ENCODE measurements at regions not wholly inside any gene's neighbourhood (a gene's known extent, or its start where the extent isn't known, plus 50 kb on each side); places are given as distances from the start of the nearest gene placed in this dataset.

DNA sequence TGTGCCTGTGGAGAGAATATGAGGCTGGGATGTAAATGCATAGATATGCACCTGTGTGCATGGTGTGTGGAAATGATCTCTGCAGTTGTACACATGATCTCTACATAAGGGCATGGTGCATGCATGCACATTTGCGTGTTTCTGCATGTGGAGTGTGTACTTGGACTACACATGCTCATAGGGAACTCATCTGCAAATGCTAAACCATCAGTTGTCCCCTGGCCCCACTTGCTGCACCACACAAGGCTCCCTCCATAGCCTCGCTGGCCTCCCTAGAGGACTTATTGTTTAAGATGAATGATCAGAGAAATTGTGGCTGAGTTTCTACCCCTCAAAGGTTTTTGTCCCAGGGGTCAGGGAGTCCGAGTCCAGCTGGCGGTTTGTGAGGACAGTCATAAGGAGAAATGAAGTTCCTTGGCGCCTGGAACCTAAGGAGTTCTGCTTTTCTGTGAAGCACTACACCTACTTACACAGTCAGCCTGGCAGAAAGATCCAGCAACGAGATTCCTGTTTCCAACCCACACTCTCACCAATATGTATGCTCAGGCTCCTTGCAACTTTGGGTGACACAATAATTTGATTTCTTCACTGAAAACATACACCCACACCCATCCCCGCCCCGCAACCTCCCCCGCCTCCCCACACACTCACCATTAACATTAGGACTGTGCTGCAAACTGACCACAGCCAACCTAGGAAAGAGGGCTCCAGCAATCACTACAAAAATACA lies 79.9 kb upstream of the CPEB4 start:
- peak; percentile 86 for DNase-seq

- no peak for DNase-seq
Measured at GRCh38 chr5:173809014-173809413, 79.1 kb upstream of the CPEB4 start.

DNA sequence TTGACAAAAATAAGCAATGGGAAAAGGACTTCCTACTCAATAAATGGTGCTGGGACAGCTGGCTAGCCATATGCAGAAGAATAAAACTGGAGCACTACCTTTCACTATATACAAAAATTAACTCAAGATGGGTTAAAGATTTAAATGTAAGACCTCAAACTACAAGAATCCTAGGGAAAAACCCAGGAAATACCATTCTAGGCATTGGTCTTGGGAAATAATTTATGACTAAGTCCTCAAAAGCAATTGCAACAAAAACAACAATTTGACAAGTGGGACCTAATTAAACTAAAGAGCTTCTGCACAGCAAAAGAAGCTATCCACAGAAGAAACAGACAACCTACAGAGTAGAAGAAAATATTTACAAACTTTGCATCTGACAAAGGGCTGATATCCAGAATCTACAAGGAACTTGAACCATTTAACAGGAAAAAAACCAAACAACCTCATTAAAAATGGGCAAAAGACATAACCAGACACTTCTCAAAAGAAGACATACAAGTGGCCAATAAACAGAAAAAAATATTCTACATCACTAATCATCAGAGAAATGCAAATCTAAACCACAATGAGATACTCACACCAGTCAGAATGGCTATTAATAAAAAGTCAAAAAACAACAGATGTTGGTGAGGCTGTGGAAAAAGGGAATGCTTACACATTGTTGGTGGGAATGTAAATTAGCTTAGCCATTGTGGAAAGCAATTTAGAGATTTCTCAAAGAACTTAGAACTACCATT lies 75.2 kb upstream of the CPEB4 start:
- DNase-seq = peak; percentile 82

DNA sequence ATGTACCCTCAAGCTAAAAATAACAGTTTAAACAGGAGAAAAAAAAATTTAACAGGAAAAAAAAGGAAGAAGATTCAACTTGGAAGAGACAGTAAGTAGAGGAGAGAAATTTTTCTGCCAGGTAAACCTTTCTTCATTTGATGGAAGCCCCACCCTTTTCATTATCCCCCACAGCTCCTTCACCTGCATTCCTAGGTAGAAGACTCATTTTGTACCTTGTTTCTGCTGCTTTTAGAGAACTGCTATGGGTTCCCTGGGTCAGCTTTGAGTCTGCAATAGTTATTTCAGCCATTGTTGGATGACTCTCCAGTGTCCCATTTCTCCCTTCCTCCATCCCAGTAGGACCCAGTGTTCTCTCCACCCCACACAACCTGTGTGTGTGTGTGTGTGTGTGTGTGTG lies 74.1 kb upstream of the CPEB4 start:
- no peak for DNase-seq

DNA sequence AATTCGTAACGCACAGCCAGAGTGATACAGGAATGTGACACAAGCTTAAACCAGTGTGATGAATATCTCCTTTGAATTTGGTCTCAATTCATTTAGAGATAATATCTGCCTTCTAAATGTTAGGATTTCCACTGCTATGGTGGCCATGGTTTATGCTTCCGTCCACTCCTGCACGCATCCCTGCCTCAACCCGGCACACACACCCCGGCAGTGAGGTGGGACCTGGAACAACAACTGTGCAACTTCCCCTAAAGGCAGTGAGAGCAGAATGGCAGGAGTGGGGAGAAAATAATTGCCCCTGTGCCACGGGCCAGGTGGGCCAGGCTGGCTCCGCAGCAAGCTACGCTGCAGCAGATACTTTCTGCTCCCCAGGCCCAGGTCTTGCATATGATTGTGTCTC lies 72.6 kb upstream of the CPEB4 start:
- no peak for DNase-seq

- DNase-seq = no peak
Measured at GRCh38 chr5:173816728-173817127, 71.4 kb upstream of the CPEB4 start.

DNA sequence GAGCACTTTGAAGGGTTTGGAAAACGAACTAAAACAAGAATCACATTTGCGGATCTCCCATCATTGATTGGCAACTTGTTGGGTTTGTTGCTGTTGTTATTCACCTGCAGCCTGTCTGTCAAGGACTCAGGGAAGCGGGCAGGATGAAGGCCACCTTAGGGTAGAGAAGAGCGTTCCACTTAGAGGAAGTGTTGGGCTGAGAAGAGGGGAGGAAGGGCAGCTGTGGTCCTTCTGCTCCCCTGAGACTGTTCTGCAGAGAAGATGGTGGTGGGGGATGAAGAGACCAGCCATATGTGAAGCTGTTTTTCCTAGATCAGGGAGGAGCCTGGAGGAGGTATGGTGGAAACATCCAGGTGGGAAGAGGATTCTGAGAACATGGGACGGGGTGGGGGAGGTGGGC lies 70.6 kb upstream of the CPEB4 start:
- no peak for DNase-seq

GRCh38 chr5:173819521-173819920 lies 68.6 kb upstream of the CPEB4 start:
- DNase-seq = peak; percentile 40

GRCh38 chr5:173823274-173823644 lies 64.9 kb upstream of the CPEB4 start:
- no peak for DNase-seq

- DNase-seq = no peak
Measured at GRCh38 chr5:173823721-173824567, 64.2 kb upstream of the CPEB4 start.

- DNase-seq = no peak
Measured at GRCh38 chr5:173825215-173825865, 62.8 kb upstream of the CPEB4 start.

- no peak for DNase-seq
Measured at GRCh38 chr5:173826086-173826427, 62.1 kb upstream of the CPEB4 start.

- no peak for DNase-seq
Measured at GRCh38 chr5:173826428-173827350, 61.5 kb upstream of the CPEB4 start.

GRCh38 chr5:173828952-173829351 lies 59.2 kb upstream of the CPEB4 start:
- DNase-seq = no peak

- DNase-seq = peak; percentile 63
Measured at GRCh38 chr5:173829826-173830225, 58.3 kb upstream of the CPEB4 start.

DNA sequence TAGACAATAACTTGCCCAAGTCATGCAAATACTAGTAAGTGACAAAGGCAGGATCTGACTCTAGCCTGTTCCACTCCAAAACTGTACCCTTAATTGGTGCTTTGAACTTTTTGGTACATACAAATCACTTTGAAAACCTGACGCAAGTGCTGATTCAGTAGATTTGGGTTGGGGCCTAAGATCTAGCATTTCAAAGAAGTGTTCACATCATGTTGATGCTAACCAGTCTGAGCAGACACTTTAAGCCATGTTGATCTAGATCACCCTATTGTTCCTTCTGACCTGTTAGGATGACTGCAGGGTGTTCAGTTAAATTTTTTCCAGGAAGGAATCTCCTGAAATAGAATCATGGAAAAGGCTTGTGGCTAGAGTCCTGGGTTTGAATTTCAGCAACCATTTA lies 57.7 kb upstream of the CPEB4 start:
- DNase-seq = no peak

DNA sequence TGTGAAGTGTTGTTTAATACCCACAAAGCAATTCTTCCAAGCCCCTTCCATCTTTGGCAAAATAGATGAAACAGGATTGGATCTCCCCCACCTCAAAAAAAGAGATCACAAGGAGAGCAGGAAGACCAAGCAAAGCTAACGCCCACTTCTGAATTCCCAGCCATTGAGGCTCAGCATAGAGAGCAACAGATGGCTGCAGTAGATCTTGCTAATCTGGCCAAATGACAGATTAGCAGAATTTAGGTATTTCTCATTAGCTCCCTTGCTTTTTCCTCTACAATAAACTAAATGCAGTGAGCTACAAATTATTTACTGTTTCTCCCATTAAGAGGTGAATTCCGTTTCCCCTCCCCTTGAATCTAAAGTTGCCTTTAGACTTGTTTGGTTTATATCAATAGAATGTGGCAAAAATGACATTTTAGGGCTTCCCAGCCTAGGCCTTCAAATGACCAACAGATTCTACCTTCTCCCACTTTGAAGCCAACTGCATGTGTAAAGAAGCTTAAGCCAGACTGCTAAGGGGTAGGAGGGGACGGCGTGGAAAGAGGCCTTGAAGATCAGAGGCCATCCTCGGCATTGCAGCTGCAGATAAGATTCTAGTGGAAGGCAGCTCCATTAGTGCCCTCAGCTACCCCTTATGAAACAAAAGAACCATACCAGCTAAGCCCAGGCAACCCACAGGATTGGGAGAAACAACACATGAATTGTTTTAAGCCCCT lies 56.8 kb upstream of the CPEB4 start:
- DNase-seq = no peak

GRCh38 chr5:173832386-173832785 lies 55.8 kb upstream of the CPEB4 start:
- no peak for DNase-seq

- DNase-seq = peak; percentile 89
Measured at GRCh38 chr5:173833196-173833985, 54.8 kb upstream of the CPEB4 start.

DNA sequence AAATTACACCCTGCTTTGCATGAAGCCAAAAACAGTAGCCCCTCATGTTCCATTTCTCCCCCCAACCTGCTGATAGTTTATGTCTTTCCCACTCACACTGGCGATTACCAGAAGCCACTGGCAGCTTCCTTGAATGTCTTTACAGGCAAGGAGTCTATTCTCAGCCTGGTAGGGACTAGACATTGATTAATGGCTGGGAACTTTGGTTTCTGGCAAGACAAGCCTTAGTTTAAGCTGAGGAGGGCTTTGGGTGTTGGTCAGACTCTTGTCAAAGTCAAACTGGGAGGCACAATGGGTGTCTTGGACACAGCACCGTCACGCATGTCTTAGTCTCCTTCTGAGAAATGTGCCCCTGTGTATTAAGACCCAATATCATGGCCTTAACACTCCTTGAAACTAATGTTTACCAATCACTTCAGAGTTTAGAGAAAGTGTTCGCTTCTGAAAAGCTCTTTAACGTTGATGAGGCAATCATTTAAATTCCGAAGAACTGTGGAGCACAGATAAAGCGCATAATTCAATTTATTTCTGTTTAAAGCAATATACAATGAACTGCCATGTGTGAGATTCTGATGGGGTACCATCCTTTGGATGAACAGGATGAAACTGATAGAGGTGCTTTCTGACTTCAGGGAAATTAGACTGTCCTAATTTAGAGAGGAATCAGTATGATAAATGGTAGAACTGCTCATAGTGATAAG lies 53.9 kb upstream of the CPEB4 start:
- DNase-seq = no peak
